SJSA1 (cell line): ENCODE measurements at regions not wholly inside any gene's neighbourhood (a gene's known extent, or its start where the extent isn't known, plus 50 kb on each side); places are given as distances from the start of the nearest gene placed in this dataset.
"Not testable (repeated sequence)": the region's sequence is repeated elsewhere in the genome, so short reads cannot be mapped to it uniquely, and the experiment has no call there.

Source experiments
- DNase-seq, 2 experiments: peaks; one replicate each; pipeline ENCODE4 v3.0.0-alpha.2; 2015 to 2020; ENCODE audit warnings: low spot score in 2 of 2, low read depth in 1 of 2
- H3K27ac ChIP-seq: fragments of 250-450 bp; sonication (Bioruptor Pico); 2 replicates; pipeline ENCODE4 v1.5.1; 2020; ENCODE audit warnings: mild to moderate bottlenecking, moderate library complexity
- H3K27me3 ChIP-seq: fragments of 250-450 bp; sonication (Bioruptor Pico); replicated peaks from 2 replicates; pipeline ENCODE4 v1.5.1; 2020; ENCODE audit warnings: mild to moderate bottlenecking, moderate library complexity
- H3K36me3 ChIP-seq: fragments of 250-450 bp; sonication (Bioruptor Pico); 2 replicates; pipeline ENCODE4 v1.5.1; 2020; ENCODE audit warnings: mild to moderate bottlenecking
- H3K4me1 ChIP-seq: fragments of 250-450 bp; sonication (Bioruptor Pico); replicated peaks from 2 replicates; pipeline ENCODE4 v1.6.1; 2021; ENCODE audit warnings: mild to moderate bottlenecking
- H3K4me3 ChIP-seq: fragments of 250-450 bp; sonication (Bioruptor Pico); 2 replicates; pipeline ENCODE4 v1.5.1; 2020; ENCODE audit warnings: mild to moderate bottlenecking
- H3K9me3 ChIP-seq: fragments of 250-450 bp; sonication (Bioruptor Pico); replicated peaks from 2 replicates; pipeline ENCODE4 v1.5.1; 2020; ENCODE audit warnings: mild to moderate bottlenecking

GRCh38 chr1:144049365-144049764 lies 77.6 kb upstream of the FAM72C start:
- not testable (repeated sequence) for H3K36me3 ChIP-seq, H3K27me3 ChIP-seq, DNase-seq, H3K4me1 ChIP-seq, H3K27ac ChIP-seq, H3K9me3 ChIP-seq, H3K4me3 ChIP-seq

- H3K36me3 ChIP-seq, DNase-seq, H3K27me3 ChIP-seq, H3K9me3 ChIP-seq, H3K4me1 ChIP-seq, H3K27ac ChIP-seq, H3K4me3 ChIP-seq: not testable (repeated sequence)
Observed at GRCh38 chr1:144046645-144047044, 74.9 kb upstream of the FAM72C start.

- not testable (repeated sequence) for H3K27me3 ChIP-seq, H3K4me3 ChIP-seq, H3K36me3 ChIP-seq, H3K9me3 ChIP-seq, H3K27ac ChIP-seq, H3K4me1 ChIP-seq
- peak in 1 of 2 experiments; percentile 55 for DNase-seq
Observed at GRCh38 chr1:144045751-144046546, 74.2 kb upstream of the FAM72C start.

- H3K27ac ChIP-seq, H3K4me1 ChIP-seq, DNase-seq, H3K9me3 ChIP-seq, H3K4me3 ChIP-seq, H3K36me3 ChIP-seq, H3K27me3 ChIP-seq: not testable (repeated sequence)
Observed at GRCh38 chr1:144042251-144042650, 70.5 kb upstream of the FAM72C start.

GRCh38 chr1:144040293-144040692 lies 68.5 kb upstream of the FAM72C start:
- H3K36me3 ChIP-seq, H3K27ac ChIP-seq, H3K4me3 ChIP-seq, DNase-seq, H3K4me1 ChIP-seq, H3K27me3 ChIP-seq, H3K9me3 ChIP-seq: not testable (repeated sequence)

- H3K4me1 ChIP-seq, DNase-seq, H3K36me3 ChIP-seq, H3K27me3 ChIP-seq, H3K4me3 ChIP-seq, H3K27ac ChIP-seq, H3K9me3 ChIP-seq: not testable (repeated sequence)
Observed at GRCh38 chr1:144034045-144034444, 62.3 kb upstream of the FAM72C start.

- H3K27me3 ChIP-seq, H3K27ac ChIP-seq: not testable (repeated sequence)
Observed at GRCh38 chr1:144031550-144031949, 59.8 kb upstream of the FAM72C start.

GRCh38 chr1:144026022-144026421 lies 54.2 kb upstream of the FAM72C start:
- H3K4me1 ChIP-seq, H3K9me3 ChIP-seq, H3K4me3 ChIP-seq, H3K36me3 ChIP-seq, DNase-seq, H3K27me3 ChIP-seq, H3K27ac ChIP-seq: not testable (repeated sequence)

More at GRCh38 chr1:144031550-144031949, 59.8 kb upstream of the FAM72C start:
- not testable (repeated sequence) for H3K36me3 ChIP-seq, DNase-seq, H3K4me1 ChIP-seq, H3K4me3 ChIP-seq, H3K9me3 ChIP-seq

- not testable (repeated sequence) for H3K9me3 ChIP-seq, H3K4me3 ChIP-seq, H3K27me3 ChIP-seq, DNase-seq, H3K36me3 ChIP-seq, H3K4me1 ChIP-seq, H3K27ac ChIP-seq
Observed at GRCh38 chr1:144021690-144022384, 50.1 kb upstream of the FAM72C start.
